ENCODE measurements at regions not wholly inside any gene's neighbourhood (a gene's known extent, or its start where the extent isn't known, plus 50 kb on each side); places are given as distances from the start of the nearest gene placed in this dataset.
"Not testable (repeated sequence)": the region's sequence is repeated elsewhere in the genome, so short reads cannot be mapped to it uniquely, and the experiment has no call there.

GRCh38 chrY:7775436-7775835, 863.9 kb upstream of the AMELY start:
- TF ChIP-seq CTCF, POLR2A (IDR thresholded peaks at IDR 0.05): not testable (repeated sequence)
